ENCODE measurements at regions not wholly inside any gene's neighbourhood (a gene's known extent, or its start where the extent isn't known, plus 50 kb on each side); places are given as distances from the start of the nearest gene placed in this dataset.

- no peak for TF ChIP-seq CTCF (IDR thresholded peaks at IDR 0.05)
- no peak for TF ChIP-seq POLR2A (IDR thresholded peaks at IDR 0.05)
Measured at GRCh38 chr11:92329137-92329536, 104.5 kb downstream of the FAT3 start.
